GM23338 (cell line): ENCODE measurements at regions not wholly inside any gene's neighbourhood (a gene's known extent, or its start where the extent isn't known, plus 50 kb on each side); places are given as distances from the start of the nearest gene placed in this dataset.

Experiments used
- CREB1 ChIP-seq: fragments of 250-450 bp; sonication (Bioruptor Pico); IDR thresholded peaks from 2 replicates; pipeline ENCODE4 v1.5.0; 2020; ENCODE audit warnings: low read depth, mild to moderate bottlenecking, moderate library complexity
- EZH2 ChIP-seq: fragments of 200-600 bp; sonication (generic); IDR thresholded peaks from one replicate; pipeline ENCODE4 v1.8.0; 2017; ENCODE audit warnings: antibody characterized with exemption, mild to moderate bottlenecking, low read depth; ENCODE audit not compliant: unreplicated experiment
- EZH2phosphoT487 ChIP-seq: fragments of 200-600 bp; sonication (generic); IDR thresholded peaks from one replicate; pipeline ENCODE4 v1.8.1; 2018; ENCODE audit warnings: antibody characterized with exemption; ENCODE audit not compliant: unreplicated experiment
- JUNB ChIP-seq: IDR thresholded peaks from one replicate; pipeline ENCODE4 v1.6.1; 2016; ENCODE audit warnings: antibody characterized with exemption; ENCODE audit not compliant: unreplicated experiment
- NANOG ChIP-seq: IDR thresholded peaks from 2 replicates; pipeline ENCODE4 v1.6.1; 2016; ENCODE audit warnings: antibody characterized with exemption, borderline replicate concordance
- POLR2AphosphoS5 ChIP-seq: IDR thresholded peaks from 2 replicates; pipeline ENCODE4 v1.6.1; 2016; ENCODE audit warnings: antibody characterized with exemption, low read depth
- STAT1 ChIP-seq: IDR thresholded peaks from one replicate; pipeline ENCODE4 v1.6.1; 2016; ENCODE audit warnings: antibody characterized with exemption; ENCODE audit not compliant: unreplicated experiment
- ZNF114 ChIP-seq: fragments of 250-450 bp; sonication (Bioruptor Pico); IDR thresholded peaks from 2 replicates; pipeline ENCODE4 v1.5.0; 2020; ENCODE audit warnings: mild to moderate bottlenecking, moderate library complexity
- ZNF331 ChIP-seq: fragments of 250-450 bp; sonication (Bioruptor Pico); IDR thresholded peaks from 2 replicates; pipeline ENCODE4 v1.5.0; 2020; ENCODE audit warnings: low read depth, mild to moderate bottlenecking, moderate library complexity
- TF ChIP-seq, protein P1 (sequence below), 2 experiments: fragments of 200-600 bp in 1 of 2; sonication (generic) in 1 of 2; conservative IDR thresholded peaks; 2 replicates each; pipeline versions ENCODE4 v1.5.1 to v1.6.1; 2016 to 2017; ENCODE audit warnings: antibody characterized with exemption in 2 of 2, low read depth in 2 of 2, mild to moderate bottlenecking in 2 of 2, moderate library complexity in 1 of 2
- TF ChIP-seq, protein P2 (sequence below): IDR thresholded peaks from one replicate; pipeline ENCODE4 v1.6.1; 2018; ENCODE audit warnings: antibody characterized with exemption; ENCODE audit not compliant: unreplicated experiment
- TF ChIP-seq, protein P3 (sequence below): IDR thresholded peaks from 2 replicates; pipeline ENCODE4 v1.6.1; 2016; ENCODE audit warnings: antibody characterized with exemption
- TF ChIP-seq, protein P4 (sequence below): fragments of 250-450 bp; sonication (Bioruptor Pico); IDR thresholded peaks from 2 replicates; pipeline ENCODE4 v1.5.0; 2020; ENCODE audit warnings: mild to moderate bottlenecking, moderate library complexity

DNA sequence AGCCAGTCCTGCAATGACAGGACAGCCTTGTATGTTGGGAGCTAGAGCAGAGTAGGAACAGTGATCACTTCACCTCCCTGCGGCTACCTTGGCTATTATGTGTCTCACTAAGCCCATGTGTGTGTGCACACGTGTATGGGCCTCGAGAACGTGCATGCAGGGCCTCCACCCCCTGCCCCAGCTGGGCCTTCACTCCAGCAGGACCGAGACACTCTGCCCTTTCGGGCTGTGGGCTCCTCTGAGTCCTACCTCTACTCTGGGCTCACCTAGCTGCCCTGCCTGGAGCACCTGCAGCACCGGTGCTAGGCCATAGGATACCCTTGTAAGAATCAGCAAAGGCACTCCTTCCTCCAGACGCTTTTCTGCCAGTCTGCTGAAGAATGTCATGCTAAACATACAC lies 77.5 kb downstream of the LINGO1 start:
- TF ChIP-seq, protein P1, sequence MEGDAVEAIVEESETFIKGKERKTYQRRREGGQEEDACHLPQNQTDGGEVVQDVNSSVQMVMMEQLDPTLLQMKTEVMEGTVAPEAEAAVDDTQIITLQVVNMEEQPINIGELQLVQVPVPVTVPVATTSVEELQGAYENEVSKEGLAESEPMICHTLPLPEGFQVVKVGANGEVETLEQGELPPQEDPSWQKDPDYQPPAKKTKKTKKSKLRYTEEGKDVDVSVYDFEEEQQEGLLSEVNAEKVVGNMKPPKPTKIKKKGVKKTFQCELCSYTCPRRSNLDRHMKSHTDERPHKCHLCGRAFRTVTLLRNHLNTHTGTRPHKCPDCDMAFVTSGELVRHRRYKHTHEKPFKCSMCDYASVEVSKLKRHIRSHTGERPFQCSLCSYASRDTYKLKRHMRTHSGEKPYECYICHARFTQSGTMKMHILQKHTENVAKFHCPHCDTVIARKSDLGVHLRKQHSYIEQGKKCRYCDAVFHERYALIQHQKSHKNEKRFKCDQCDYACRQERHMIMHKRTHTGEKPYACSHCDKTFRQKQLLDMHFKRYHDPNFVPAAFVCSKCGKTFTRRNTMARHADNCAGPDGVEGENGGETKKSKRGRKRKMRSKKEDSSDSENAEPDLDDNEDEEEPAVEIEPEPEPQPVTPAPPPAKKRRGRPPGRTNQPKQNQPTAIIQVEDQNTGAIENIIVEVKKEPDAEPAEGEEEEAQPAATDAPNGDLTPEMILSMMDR (conservative IDR thresholded peaks at IDR 0.05; ENCODE audit: low read depth in 2 of 2): no peak
- no peak for TF ChIP-seq POLR2AphosphoS5
- TF ChIP-seq, protein P2, sequence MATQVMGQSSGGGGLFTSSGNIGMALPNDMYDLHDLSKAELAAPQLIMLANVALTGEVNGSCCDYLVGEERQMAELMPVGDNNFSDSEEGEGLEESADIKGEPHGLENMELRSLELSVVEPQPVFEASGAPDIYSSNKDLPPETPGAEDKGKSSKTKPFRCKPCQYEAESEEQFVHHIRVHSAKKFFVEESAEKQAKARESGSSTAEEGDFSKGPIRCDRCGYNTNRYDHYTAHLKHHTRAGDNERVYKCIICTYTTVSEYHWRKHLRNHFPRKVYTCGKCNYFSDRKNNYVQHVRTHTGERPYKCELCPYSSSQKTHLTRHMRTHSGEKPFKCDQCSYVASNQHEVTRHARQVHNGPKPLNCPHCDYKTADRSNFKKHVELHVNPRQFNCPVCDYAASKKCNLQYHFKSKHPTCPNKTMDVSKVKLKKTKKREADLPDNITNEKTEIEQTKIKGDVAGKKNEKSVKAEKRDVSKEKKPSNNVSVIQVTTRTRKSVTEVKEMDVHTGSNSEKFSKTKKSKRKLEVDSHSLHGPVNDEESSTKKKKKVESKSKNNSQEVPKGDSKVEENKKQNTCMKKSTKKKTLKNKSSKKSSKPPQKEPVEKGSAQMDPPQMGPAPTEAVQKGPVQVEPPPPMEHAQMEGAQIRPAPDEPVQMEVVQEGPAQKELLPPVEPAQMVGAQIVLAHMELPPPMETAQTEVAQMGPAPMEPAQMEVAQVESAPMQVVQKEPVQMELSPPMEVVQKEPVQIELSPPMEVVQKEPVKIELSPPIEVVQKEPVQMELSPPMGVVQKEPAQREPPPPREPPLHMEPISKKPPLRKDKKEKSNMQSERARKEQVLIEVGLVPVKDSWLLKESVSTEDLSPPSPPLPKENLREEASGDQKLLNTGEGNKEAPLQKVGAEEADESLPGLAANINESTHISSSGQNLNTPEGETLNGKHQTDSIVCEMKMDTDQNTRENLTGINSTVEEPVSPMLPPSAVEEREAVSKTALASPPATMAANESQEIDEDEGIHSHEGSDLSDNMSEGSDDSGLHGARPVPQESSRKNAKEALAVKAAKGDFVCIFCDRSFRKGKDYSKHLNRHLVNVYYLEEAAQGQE: no peak
- no peak for TF ChIP-seq JUNB
- no peak for TF ChIP-seq EZH2
- TF ChIP-seq EZH2phosphoT487: no peak
- TF ChIP-seq ZNF331 (CRISPR knock-in tag): no peak
- TF ChIP-seq, protein P3, sequence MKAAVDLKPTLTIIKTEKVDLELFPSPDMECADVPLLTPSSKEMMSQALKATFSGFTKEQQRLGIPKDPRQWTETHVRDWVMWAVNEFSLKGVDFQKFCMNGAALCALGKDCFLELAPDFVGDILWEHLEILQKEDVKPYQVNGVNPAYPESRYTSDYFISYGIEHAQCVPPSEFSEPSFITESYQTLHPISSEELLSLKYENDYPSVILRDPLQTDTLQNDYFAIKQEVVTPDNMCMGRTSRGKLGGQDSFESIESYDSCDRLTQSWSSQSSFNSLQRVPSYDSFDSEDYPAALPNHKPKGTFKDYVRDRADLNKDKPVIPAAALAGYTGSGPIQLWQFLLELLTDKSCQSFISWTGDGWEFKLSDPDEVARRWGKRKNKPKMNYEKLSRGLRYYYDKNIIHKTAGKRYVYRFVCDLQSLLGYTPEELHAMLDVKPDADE: no peak
- TF ChIP-seq, protein P4, sequence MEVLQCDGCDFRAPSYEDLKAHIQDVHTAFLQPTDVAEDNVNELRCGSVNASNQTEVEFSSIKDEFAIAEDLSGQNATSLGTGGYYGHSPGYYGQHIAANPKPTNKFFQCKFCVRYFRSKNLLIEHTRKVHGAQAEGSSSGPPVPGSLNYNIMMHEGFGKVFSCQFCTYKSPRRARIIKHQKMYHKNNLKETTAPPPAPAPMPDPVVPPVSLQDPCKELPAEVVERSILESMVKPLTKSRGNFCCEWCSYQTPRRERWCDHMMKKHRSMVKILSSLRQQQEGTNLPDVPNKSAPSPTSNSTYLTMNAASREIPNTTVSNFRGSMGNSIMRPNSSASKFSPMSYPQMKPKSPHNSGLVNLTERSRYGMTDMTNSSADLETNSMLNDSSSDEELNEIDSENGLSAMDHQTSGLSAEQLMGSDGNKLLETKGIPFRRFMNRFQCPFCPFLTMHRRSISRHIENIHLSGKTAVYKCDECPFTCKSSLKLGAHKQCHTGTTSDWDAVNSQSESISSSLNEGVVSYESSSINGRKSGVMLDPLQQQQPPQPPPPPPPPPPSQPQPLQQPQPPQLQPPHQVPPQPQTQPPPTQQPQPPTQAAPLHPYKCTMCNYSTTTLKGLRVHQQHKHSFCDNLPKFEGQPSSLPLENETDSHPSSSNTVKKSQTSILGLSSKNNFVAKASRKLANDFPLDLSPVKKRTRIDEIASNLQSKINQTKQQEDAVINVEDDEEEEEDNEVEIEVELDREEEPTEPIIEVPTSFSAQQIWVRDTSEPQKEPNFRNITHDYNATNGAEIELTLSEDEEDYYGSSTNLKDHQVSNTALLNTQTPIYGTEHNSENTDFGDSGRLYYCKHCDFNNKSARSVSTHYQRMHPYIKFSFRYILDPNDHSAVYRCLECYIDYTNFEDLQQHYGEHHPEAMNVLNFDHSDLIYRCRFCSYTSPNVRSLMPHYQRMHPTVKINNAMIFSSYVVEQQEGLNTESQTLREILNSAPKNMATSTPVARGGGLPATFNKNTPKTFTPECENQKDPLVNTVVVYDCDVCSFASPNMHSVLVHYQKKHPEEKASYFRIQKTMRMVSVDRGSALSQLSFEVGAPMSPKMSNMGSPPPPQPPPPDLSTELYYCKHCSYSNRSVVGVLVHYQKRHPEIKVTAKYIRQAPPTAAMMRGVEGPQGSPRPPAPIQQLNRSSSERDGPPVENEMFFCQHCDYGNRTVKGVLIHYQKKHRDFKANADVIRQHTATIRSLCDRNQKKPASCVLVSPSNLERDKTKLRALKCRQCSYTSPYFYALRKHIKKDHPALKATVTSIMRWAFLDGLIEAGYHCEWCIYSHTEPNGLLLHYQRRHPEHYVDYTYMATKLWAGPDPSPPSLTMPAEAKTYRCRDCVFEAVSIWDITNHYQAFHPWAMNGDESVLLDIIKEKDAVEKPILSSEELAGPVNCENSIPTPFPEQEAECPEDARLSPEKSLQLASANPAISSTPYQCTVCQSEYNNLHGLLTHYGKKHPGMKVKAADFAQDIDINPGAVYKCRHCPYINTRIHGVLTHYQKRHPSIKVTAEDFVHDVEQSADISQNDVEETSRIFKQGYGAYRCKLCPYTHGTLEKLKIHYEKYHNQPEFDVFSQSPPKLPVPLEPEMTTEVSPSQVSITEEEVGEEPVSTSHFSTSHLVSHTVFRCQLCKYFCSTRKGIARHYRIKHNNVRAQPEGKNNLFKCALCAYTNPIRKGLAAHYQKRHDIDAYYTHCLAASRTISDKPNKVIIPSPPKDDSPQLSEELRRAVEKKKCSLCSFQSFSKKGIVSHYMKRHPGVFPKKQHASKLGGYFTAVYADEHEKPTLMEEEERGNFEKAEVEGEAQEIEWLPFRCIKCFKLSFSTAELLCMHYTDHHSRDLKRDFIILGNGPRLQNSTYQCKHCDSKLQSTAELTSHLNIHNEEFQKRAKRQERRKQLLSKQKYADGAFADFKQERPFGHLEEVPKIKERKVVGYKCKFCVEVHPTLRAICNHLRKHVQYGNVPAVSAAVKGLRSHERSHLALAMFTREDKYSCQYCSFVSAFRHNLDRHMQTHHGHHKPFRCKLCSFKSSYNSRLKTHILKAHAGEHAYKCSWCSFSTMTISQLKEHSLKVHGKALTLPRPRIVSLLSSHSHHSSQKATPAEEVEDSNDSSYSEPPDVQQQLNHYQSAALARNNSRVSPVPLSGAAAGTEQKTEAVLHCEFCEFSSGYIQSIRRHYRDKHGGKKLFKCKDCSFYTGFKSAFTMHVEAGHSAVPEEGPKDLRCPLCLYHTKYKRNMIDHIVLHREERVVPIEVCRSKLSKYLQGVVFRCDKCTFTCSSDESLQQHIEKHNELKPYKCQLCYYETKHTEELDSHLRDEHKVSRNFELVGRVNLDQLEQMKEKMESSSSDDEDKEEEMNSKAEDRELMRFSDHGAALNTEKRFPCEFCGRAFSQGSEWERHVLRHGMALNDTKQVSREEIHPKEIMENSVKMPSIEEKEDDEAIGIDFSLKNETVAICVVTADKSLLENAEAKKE (CRISPR knock-in tag): no peak
- TF ChIP-seq CREB1 (CRISPR knock-in tag): no peak
- TF ChIP-seq NANOG: no peak
- no peak for TF ChIP-seq STAT1
- no peak for TF ChIP-seq ZNF114
